Stimulated activated CD8-positive, alpha-beta memory T cell treated with anti-CD3 and anti-CD28 coated beads, Interleukin-4, amount 100 ng/mL, for 48 hours (primary cell): ENCODE measurements at regions not wholly inside any gene's neighbourhood (a gene's known extent, or its start where the extent isn't known, plus 50 kb on each side); places are given as distances from the start of the nearest gene placed in this dataset.

Experiments
- DNase-seq: peaks from one replicate; pipeline ENCODE4 v3.0.0-alpha.2; 2020

DNA sequence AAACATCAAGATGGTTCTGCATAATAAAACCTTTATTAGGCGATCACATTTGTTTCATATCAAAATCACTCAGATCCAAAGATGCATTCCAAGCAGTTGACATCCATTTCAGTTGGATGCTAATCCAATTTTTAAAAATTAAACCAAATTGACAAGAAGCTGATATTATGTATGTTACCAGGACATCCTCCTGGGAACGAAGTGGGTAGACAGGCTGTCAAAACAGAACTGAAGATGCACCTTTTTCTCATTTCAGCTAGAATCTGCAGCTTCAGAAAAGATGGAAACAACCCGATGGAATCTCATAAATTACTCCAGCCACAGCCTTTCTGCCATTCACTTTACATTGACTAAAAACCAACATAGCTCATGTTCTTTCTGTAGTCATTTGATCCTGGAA lies 268.4 kb downstream of the PLPP3 start:
- DNase-seq = no peak

DNA sequence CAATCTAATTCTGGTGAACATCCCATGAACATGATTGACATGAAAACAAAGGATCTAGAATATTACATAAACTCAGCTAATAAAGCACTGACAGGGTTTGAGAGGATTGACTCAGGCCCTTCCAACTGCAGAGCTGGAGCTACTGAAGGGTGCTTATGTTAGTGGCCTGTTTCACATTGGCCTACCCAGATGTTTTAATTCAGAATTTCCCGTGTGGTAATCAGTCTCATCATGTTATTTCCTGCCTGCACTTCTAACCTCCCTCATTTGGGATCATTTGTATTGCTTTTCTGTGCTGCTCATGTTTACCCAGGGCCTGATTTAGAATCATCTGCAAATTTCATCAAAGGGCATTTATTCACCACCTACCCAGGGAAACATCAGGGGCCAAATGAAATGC lies 270.3 kb downstream of the PLPP3 start:
- no peak for DNase-seq

DNA sequence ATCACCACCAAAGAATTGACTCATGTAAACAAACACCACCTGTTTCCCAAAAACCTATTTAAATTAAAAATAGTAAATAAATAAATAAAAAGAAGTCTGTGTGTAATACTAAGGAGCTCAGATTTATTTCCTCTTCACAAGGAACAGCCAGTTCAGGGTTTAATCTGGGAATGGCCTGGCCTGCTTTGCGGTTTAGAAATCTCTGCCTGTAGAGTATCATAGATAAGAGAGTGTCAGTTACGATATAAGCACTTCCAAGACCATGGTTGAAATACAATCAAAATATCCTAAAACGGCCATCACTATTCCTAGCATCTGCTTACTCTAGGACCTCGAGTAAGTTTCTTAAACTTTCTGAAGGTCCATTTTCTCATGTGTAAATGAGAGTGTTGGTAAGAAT lies 274.4 kb downstream of the PLPP3 start:
- no peak for DNase-seq

DNA sequence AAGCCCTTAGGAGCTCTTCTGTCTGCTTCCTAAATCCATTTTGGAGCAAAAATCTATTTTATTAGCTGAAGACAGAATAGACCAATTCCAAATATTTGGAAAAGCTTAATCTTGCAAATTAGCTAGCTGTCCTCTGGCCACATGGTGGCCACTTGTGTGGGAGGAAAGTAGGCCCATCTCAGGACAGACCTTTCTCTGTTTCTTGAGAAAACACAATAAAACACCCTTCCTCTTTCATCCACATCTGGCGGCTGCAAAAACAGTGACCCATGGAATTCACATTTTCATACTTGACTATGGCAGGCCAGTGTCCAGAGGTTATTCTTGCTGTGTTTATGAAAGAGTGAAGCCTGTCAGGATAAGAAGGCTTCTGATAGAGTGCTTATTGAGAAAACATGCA lies 275.6 kb downstream of the PLPP3 start:
- DNase-seq = no peak

DNA sequence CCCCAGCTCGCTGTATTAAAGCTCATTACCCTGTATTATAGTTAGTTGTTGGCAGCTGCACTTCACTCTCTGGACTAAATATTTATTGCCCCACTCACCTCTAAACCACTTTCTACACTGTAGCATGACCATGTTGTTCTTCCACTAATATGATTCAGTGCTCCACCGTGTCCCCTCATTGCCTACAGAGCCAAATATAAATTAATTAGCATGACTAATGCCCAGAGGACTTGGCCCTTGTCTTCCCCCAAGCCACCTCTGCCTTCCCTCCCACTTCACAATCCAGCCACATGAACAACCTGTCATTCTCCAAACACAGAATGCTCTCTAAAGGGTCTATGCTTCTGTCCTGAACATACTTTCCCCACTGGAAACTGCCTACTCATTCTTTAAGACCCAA lies 276.5 kb downstream of the PLPP3 start:
- DNase-seq = no peak

DNA sequence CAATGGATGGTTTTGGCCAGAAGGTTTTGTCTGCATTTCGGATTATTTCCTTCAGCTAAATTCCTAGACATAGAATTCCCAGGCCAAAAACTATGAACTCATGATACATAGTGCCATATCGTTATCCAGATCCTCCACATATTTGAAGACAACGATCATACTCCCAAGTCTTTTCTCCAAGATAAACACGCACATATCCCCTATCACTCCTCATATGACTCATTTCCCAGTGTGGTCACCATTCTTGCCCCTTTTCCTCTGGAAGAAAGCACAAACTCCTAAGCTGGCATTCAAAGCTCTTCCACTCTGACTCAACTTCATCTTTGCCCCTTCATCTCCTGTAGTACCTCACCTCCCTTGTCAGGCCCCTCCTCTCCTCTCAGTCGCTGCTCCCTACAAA lies 277.6 kb downstream of the PLPP3 start:
- DNase-seq = no peak

DNA sequence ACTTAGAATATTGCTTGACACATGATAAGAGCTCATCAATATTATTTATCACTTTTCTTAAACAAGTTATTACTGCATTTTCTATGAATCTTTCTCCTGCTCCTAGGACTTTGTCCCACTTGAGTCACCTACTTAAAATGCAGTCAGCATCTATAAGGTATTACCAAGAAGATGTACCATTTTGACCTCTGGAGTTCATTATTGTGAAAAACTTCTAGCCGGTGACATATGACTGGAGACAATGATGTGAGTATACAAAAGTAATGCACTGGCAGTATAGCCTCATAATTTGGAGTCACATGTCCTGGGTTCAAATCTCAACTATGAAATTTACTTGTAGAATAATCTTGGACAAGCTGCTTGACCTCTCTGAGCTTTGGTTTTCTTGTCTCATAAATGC lies 278.5 kb downstream of the PLPP3 start:
- no peak for DNase-seq

DNA sequence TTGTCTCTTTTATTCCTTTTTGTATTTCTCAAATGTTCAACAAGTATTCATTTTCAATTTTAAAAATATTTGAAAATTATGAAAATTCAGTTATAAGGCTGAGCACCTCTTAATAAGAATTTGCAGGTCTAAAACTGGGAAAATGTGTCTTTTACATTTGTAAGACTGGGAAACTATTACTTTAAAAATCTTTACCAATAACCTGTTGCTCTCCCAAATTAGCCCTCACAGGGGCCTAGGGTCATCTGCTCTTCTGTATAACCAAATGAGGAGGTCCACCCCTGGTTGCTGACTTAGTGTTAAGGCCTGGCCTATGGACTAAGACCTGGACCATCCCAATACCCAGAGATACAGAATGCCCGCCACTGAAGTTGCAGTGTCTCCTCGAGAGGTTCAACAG lies 280.5 kb downstream of the PLPP3 start:
- DNase-seq = no peak

DNA sequence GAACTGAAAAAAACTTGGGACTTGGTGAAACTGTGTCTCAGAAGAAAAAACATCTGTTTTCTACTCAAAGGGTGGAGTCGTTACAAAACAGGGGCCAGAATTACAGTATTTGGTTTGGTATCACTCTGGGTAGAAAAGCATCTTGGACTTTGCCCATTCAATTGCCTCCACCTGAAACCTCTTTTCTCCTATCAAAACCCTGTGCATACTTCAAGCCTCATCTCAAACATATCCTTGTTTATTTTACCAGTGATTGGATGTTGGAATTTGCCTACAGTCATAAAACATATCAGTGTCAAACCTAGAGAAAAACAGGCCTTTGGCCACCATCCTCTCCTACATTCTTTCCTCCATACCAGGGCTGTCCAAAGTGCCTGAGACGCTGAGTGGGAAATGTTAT lies 281.5 kb downstream of the PLPP3 start:
- DNase-seq = no peak

DNA sequence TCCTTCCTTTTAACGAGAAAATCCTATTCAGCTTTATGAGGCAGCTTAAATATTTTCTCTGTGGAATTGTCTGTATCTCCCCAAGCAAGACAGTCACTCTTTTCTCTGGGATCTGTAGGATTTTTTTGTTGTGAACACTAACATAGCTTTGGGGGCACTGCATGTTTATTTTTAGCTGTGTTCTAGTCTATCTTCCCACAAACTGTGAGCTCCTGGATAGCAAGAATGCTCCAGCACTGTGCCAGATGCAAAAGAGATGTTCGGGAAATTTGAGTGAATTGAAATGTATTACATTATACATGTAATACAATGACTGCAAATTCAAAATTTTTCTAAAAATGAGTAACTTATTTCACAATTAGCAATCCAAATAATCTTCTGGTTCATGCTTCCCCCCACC lies 282.2 kb downstream of the PLPP3 start:
- DNase-seq = no peak

DNA sequence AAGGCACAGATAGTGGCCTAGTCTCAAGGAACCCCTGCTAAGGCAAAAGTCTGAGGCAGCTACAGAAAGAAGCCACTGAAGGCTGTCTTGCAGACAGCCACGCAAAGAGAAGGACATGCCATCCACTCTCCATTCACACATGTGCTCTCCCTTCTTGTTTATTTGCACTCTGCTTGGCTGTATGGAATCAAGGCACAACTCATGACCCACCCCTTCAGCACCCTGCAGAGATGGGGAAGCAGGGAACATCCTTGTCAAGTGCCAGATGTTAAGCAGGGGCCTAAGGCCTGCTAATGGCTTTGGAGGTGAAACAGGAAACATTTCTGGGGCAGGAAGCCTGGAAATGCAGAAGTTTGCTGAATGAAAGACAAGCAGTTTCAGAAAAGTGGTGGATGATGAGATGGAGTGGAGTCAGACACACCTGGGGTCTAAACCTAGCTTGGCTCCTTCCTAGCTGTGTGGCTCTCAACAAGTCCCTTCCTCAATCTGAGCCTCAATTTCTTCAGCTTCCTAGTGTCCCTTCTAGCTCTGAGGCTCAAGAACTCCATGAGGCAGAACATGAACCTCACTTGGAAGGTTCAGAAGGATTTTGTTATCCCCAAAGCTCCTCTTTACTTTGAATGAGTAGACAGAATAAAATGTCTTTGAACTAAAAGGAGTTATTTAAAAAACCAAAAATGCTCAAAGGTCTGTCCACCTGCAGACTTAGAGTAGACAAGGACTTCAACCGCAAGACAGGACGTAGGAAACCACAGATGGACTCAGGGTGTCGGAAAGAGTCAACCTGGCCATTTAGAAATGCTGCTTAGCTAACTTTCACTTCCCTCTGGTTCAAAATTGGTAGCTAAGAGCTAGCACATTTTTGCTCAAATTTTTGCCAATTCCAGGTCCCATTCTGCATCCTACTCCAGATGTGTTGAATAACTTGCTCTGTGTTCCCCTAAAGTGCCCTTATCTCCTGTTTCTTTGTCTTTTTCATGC lies 283.1 kb downstream of the PLPP3 start:
- DNase-seq = no peak

DNA sequence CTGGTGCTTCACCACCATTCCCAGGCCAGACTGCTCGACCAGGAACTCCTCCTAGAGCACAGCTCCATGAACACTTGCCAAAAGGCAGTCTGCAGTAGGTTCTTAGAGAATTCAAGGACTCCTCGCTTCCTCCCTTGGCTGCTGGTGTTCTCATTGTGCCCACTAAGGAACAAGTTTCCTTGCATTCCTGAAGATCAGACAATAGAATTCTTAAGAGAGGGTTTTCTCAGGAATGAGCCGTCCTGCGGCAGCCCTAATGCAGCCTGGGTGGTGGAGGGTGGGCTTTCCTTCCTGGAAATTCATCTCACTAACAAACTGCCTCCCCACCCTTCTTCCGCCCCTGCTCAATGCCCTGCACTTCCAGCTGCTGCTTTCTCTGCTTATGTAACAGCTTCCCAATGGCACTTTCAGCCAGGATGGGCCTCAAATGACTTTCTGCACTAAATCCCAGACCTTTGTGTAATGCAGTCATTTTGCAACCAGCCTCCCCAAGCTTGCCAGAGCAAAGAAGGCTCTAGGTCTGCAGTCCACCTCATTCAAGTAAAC lies 287.9 kb downstream of the PLPP3 start:
- DNase-seq = no peak

DNA sequence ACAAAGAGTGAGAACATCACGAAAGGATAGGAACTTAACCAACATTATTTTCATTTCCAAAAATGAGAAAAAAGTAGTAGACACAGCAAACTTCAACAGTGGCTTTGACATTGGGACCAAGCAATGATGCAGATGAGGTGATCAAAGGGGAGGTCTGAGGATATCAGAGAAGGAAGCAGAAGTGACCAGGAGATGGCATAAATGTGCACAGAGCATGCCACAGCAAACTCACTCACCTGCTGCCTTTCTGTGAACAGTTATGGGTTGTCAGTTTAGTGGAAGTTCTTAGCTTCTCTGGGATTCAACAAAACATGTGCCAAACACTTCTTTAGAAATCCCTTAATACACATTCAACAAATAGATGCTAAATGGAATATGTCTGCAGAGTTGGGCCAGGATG lies 290.1 kb downstream of the PLPP3 start:
- DNase-seq = no peak

DNA sequence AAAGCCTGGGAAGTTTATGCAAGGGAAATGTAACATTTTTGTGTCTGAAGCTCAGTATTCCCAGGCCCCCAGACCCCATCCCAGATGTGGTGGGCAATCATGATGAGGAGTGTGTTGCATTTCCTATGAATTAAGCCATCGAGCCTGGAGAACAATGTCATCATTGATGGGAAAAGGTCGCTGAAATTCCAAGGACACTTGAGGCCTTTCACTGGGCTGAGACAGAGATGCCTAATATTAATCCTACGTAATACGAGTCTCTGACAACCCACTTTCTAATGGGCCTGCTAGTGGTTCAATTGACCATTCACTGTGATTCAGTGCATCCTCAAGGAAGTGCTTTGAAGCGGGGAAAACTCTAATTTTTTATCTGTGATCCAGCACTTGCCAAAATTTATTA lies 291.6 kb downstream of the PLPP3 start:
- DNase-seq = no peak

DNA sequence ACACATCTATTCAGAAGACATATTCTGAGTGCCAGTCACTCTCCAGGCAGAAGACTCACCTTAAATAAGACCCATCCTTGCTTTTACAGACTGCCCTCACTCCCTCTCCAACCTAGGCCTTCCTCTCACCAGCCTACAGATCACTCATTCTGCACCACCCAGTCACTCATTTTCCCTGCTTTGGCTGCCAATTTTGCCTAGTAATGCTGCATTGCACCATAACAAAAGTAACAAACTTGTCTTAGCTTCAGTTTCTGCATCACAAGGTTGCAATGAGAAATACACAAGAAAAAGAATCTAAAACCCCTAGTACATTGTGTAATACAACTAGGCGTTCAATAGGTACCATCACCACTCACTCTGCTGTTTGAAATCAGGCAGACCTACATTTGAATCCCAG lies 292.4 kb downstream of the PLPP3 start:
- DNase-seq = no peak

DNA sequence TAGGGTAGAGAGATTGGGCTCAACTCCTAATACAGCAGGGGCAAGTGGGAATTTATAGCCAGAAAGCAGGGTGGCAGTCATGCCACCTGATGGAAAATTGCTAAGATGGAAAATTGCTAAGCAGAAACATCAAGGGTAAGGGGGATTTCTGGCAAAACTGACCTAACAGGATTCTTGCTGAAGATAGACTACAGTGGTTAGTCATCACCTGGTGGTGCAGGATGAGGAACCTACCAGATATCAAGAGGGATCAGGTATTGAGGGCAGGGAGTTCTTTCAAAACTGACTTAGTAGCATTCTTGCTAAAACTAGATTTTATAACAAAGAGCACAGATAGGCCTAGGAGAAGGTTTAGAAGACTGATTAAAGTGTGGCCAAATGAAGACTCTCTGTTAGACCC lies 292.9 kb downstream of the PLPP3 start:
- no peak for DNase-seq

DNA sequence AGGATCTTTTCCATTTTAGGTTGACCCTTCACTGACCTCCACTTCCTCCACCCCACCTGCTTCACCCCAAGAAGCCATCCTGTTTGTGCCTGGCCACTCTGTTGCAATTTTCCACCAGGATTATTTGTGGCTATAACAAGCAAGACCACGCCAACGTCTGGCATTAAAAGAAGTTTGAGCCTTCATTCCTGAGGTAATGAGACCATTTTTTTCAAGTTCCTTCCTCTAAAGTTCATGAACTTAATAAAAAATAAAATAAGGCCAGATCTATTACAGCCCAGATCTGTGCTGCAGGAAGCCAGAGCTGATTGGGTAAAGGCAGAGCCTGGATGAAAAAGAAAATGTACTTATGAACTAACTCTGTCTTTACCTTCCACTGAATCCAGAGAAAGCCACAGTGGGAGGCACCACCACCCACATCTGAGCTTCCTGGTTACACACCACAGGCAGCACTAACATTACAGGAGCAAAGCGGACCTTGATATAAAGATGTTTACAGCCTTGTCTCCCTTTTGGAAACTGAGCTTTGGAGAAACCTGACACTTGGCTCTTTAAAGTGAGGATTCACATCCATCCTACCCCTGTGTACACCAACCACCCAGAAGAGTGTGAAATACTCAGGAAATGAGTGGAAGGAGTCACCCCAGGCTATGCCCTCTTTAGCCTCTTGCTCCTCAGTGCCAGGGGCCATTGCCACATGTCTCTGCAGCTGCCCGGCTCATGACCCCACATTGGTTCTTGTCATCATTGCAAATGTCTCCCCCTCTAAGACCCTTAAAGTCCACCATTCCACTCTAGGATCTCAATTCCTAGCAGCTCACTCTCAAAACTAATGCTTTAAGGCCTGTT lies 293.6 kb downstream of the PLPP3 start:
- no peak for DNase-seq

DNA sequence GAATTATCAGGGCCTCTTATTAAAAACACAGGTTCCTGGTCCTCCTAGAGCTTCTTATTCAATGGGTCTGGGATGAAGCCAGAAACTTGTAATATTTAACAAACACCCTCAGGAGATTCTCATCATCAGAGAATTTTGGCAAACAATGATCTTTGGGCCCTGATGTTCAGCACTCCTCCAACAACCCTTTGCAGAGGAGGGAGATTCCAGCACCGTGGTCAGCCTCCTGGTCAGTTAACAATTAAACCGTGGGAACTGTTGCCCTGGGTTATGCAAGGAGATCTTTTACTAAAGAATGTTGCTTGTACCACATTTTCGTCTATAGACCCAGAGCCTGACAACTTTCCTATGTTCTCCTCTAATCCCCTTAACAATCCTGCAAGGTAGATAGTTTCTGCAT lies 294.4 kb downstream of the PLPP3 start:
- no peak for DNase-seq

DNA sequence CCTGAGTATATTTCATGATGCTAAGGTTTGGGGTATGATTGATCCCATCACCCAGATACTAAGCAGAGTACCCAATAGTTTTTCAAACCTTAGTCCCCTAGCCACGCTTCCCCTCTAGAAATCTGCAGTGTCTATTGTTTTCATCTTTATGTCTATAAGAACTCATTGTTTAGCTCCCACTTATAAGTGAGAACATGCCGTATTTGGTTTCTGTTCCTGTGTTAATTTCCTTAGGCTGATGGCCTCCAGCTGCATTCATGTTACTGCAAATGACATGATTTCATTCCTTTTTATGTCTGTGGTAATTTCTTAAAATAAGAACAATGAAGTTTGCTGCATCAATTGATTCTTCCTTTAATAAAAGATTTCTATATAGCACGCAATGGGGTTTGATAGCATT lies 301.3 kb downstream of the PLPP3 start:
- DNase-seq = no peak

DNA sequence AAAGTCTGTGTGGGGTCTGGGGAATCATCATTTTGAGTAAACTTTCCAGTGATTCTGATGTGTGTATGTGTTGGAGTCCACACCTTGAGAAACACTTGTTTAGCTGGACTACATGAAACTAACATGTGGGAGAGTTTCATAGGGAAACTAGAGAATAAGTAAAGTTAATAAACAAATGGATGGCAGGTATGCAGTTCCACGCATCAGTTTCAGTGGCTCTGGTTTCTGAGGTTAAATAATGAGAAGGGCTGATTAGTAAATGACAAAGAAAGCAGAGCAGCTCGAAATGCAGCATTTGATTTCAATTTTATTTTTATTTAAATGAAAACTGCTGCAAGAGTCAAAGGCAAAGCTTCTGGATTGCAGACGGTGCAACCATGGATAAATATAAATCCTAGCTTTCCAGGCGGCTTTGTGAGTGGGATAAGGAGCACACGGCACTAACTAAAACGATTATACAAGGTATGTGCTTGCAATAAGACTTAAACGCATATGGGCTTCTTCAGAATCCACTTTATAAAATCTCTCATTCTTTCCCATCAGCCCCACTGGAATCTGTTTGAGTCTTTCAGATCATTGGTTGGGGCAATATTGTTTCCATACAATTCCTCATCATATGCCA lies 310.7 kb downstream of the PLPP3 start:
- DNase-seq = no peak

DNA sequence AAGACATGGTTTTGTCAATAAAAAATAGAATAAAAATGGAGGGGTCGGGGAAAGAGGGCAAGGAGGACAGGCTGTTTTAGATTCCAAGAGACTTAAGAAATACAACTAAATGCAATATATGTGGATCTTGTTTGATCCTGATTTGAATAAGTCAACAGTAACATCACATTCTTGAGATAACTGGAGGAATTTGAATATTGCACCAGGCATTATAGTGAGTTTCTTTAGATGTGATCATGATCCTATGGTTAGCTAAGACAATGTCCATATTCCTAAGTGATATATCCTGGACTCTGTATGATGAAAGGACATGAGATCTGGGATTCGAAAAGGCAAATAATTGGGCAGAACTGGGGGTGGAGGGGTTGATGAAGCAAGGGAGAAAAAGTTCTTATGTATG lies 311.8 kb downstream of the PLPP3 start:
- DNase-seq = no peak

DNA sequence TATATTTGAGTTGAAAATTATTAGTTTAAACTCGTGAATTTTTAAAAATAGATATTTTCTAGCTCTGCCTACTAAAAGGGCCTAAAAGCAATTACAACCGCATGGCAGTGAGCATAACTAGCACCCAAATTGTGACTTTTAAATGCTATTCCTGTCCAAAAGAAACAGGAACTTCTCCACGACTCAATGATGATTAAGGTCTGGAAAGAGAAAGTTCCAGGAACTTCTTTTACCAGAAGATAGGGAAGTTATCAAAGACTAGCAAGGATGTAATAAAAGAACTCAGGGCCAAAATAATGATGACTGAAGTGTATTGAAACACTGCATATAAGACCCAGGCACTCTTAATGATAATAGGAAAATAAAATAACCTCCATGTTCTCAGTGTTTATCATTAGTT lies 313.0 kb downstream of the PLPP3 start:
- no peak for DNase-seq

DNA sequence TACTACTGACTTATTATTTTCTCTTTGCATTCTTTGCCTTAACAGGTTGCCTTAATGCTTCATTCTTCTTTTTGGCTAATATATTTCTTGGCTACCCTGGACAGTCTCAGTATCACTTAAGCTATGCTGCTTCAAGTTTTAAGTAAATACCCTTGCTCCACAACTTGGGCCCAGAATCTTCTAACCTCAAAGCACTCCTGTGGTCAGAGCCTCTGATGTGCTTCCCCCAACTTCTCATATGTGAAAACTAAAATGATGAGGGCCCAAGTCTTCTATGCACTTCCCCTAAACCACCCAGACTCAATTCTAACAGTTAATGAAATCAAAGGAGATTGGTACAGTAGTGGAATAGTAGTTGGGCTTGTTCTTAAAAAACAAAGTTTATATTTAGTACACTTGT lies 314.1 kb downstream of the PLPP3 start:
- DNase-seq = no peak
